Thymus (tissue), 11 donors: ENCODE measurements at regions not wholly inside any gene's neighbourhood (a gene's known extent, or its start where the extent isn't known, plus 50 kb on each side); places are given as distances from the start of the nearest gene placed in this dataset.
A peak's percentile ranks its signal among the peaks of the same experiment; 100 is the strongest.

Experiments
- DNase-seq, 9 donors: peaks; one replicate each; pipeline ENCODE4 v3.0.0-alpha.2; 2013; ENCODE audit warnings: low spot score in 9 of 9, low read depth in 6 of 9, missing footprints in 1 of 9
- H3K27ac ChIP-seq, 2 donors: one replicate each; pipeline ENCODE4 v1.5.1; 2013; ENCODE audit warnings: control low read depth in 1 of 2, low read depth in 1 of 2, low read length in 1 of 2, mild to moderate bottlenecking in 1 of 2, moderate library complexity in 1 of 2
- H3K27me3 ChIP-seq, 2 donors: one replicate each; pipeline ENCODE4 v1.5.1; 2013; ENCODE audit warnings: low read length in 1 of 2; ENCODE audit not compliant: control insufficient read depth in 2 of 2, insufficient read depth in 1 of 2
- H3K36me3 ChIP-seq, 2 donors: one replicate each; pipeline ENCODE4 v1.5.1; 2013; ENCODE audit warnings: low read length in 1 of 2, mild to moderate bottlenecking in 1 of 2, moderate library complexity in 1 of 2; ENCODE audit not compliant: control insufficient read depth in 2 of 2, insufficient read depth in 2 of 2
- H3K4me1 ChIP-seq, 2 donors: one replicate each; pipeline ENCODE4 v1.5.1; 2013; ENCODE audit warnings: low read length in 2 of 2; ENCODE audit not compliant: control insufficient read depth in 2 of 2, insufficient read depth in 2 of 2
- H3K4me3 ChIP-seq, 2 donors: one replicate each; pipeline ENCODE4 v1.5.1; 2013; ENCODE audit warnings: low read length in 2 of 2, control low read depth in 1 of 2, mild to moderate bottlenecking in 1 of 2
- H3K9me3 ChIP-seq, 2 donors: one replicate each; pipeline ENCODE4 v1.5.1; 2013; ENCODE audit warnings: low read length in 1 of 2, mild to moderate bottlenecking in 1 of 2; ENCODE audit not compliant: control insufficient read depth in 2 of 2, insufficient read depth in 1 of 2
- WGBS: extraction: QIAGEN DNeasy Blood & Tissue Kit; methylation state at CpG from one replicate; pipeline ENCODE4 v1.1.7; 2013; 5-methylcytosine and 5-hydroxymethylcytosine counted together
- donor health status: healthy.

- no peak for DNase-seq
- no peak overlapping the region for H3K4me3 ChIP-seq
- no peaks in the 10 kb centered on the region for H3K4me1 ChIP-seq
- no peaks in the 10 kb centered on the region for H3K27me3 ChIP-seq
- no peak overlapping the region for H3K27ac ChIP-seq
- no peaks in the 10 kb centered on the region for H3K36me3 ChIP-seq
- no peaks in the 10 kb centered on the region for H3K9me3 ChIP-seq
- 98% methylated on average over 3 of the region's 3 CpGs for WGBS
Measured at GRCh38 chr9:93846349-93846748, 108.8 kb downstream of the BARX1 start.

DNA sequence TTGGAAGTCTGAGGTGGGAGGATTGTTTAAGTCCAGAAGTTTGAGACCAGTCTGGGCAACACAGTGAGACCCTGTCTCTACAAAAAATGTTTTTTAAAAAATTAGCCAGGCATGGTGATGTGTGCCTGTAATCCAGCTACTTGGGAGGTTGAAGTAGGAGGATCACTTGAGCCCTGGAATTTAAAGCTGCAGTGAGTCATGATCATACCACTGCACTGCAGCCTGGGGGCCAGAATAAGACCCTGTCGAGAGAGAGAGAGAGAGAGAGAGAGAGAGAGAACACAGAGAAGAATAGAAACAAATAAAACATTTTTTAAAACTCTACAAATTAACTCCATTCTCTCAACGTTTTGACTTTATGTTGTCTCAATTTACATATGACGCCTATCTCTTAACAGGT lies 111.8 kb downstream of the BARX1 start:
- H3K27me3 ChIP-seq: no peaks in the 10 kb centered on the region
- no peak overlapping the region for H3K4me3 ChIP-seq
- no peak for DNase-seq
- H3K4me1 ChIP-seq: no peaks in the 10 kb centered on the region
- H3K36me3 ChIP-seq: no peaks in the 10 kb centered on the region
- 69% methylated on average over 3 of the region's 3 CpGs for WGBS
- no peak overlapping the region for H3K27ac ChIP-seq
- H3K9me3 ChIP-seq: no peaks in the 10 kb centered on the region

DNA sequence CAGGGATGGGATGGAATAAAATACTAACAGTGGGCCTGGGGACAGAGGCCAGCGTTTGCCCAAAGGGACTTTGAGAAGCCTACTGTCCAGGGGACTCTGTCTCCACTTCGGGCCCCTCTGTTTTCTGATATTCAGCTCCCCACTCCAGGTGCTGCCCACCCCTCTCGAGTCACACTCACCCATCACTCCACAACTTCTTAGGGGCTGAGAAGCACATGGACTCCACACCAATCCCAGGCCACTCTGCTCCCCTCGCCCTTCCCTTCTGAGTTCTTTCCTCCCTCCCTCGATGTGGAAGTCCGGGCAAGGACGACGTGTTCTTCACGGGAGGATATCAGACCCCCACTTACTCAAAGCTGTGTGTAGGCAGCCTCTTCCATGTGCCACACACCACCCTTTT lies 124.5 kb downstream of the BARX1 start:
- 85% methylated on average over 9 of the region's 9 CpGs for WGBS
- DNase-seq: no peak

GRCh38 chr9:93830012-93830596 lies 125.1 kb downstream of the BARX1 start:
- Histone ChIP-seq H3K9me3 (no peaks in the 10 kb centered on the region), H3K27me3 (peaks cover 26 to 54% of the 10 kb centered on the region in 2 donors), H3K36me3 (no peaks in the 10 kb centered on the region), H3K27ac (no peak overlapping the region), H3K4me3 (no peak overlapping the region), H3K4me1 (no peaks in the 10 kb centered on the region)
- 88% methylated on average over 8 of the region's 8 CpGs for WGBS
- no peak for DNase-seq

More for the DNA sequence above, 124.5 kb downstream of the BARX1 start:
- H3K4me3 ChIP-seq: no peak overlapping the region
- H3K27ac ChIP-seq: no peak overlapping the region
- no peaks in the 10 kb centered on the region for H3K4me1 ChIP-seq
- peaks cover 26 to 49% of the 10 kb centered on the region in 2 donors for H3K27me3 ChIP-seq
- H3K36me3 ChIP-seq: no peaks in the 10 kb centered on the region
- H3K9me3 ChIP-seq: no peaks in the 10 kb centered on the region

DNA sequence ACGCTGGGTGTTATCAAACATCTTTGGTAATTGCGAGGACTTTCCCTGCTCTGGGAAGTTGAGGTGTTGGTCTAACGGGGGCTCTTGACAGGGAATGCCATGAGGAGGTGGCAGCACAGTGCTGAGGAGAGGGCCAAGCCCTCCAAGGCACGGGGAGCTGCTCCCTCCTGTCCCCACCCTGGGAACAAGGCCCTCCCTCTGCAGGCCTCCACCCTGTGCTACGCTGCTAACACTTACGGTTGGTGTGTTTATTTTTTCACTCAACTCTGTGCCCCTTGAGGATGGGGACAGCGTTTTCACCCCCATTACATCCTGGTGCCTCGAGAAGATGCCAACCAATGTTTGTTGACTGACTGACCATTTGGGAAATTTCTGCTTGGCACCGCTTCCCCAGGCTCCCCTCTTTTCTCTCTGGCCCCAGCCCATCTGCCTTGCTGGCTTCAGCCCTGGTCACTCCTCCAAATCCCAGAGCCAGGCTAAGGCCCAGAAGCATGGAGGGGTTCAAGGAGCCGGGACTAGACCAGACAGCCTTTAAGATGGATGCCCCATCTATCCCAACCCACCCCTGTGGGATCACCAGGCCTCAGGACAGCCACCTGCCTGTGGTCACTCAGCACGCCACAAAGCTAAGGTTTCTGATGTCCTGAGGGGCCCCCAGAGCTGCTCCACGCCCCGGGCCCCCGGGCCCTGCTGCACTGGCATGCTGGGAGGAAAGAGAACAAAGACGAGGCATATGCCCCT lies 125.7 kb downstream of the BARX1 start:
- Histone ChIP-seq H3K36me3 (no peaks in the 10 kb centered on the region), H3K9me3 (no peaks in the 10 kb centered on the region), H3K27ac (no peak overlapping the region), H3K4me1 (no peaks in the 10 kb centered on the region), H3K27me3 (peaks cover 26 to 57% of the 10 kb centered on the region in 2 donors), H3K4me3 (no peak overlapping the region)
- 88% methylated on average over 15 of the region's 15 CpGs for WGBS
- DNase-seq: no peak

- H3K4me1 ChIP-seq: no peaks in the 10 kb centered on the region
- no peak overlapping the region for H3K4me3 ChIP-seq
Measured at GRCh38 chr9:93828331-93829097, 126.6 kb downstream of the BARX1 start.

DNA sequence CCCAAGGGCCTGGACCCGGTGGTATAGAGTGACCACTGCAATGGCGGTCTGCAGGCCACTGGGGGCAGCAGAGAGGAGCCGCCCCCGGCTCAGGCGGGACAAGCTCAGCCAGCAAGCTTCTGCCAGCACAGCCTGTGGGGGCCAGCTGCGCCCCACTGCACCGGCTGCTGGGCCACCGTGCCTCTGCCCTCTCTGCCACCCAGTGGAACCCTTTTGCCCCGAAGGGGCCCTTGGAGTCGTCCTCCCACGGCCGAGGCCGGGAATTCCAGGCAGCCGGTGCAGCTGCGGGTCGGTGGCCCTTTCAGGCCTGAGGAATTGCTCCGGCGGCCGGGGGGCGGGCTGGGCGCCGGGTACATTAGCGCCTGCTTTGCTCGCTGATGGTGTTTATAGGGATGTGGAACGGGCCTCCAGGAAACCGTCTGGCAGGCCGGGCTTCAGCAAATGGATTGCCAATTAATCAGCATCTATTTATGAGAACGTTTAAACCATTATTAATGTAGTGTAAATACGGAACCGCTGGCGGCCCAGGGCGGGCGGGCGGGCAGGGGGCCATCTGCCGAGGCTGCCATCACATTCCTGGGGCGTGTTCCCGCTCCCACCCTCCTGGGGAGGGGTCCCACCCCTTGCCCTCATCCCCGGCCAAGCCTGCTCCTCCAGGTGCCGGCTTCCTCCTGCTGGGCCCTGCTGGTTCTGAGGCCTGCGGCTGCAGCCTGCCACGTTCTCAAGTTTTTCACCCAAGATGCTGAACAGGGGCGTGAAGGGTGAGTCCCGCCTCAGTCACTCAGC lies 127.4 kb downstream of the BARX1 start:
- H3K4me1 ChIP-seq: no peaks in the 10 kb centered on the region
- peak in 2 of 9 donors; percentile 8 to 13 for DNase-seq
- 17% methylated on average over 43 of the region's 43 CpGs for WGBS
- no peaks in the 10 kb centered on the region for H3K36me3 ChIP-seq
- H3K27ac ChIP-seq: no peak overlapping the region
- no peak overlapping the region for H3K4me3 ChIP-seq
- peaks cover 26 to 57% of the 10 kb centered on the region in 2 donors for H3K27me3 ChIP-seq
- no peaks in the 10 kb centered on the region for H3K9me3 ChIP-seq

More at GRCh38 chr9:93828331-93829097, 126.6 kb downstream of the BARX1 start:
- WGBS: 85% methylated on average over 13 of the region's 13 CpGs
- H3K36me3 ChIP-seq: no peaks in the 10 kb centered on the region
- DNase-seq: no peak
- H3K27me3 ChIP-seq: peaks cover 26 to 57% of the 10 kb centered on the region in 2 donors
- no peak overlapping the region for H3K27ac ChIP-seq
- no peaks in the 10 kb centered on the region for H3K9me3 ChIP-seq

- Histone ChIP-seq H3K9me3 (no peaks in the 10 kb centered on the region), H3K4me1 (no peaks in the 10 kb centered on the region), H3K36me3 (no peaks in the 10 kb centered on the region), H3K4me3 (no peak overlapping the region), H3K27me3 (peaks cover 26 to 57% of the 10 kb centered on the region in 2 donors), H3K27ac (no peak overlapping the region)
- 29% methylated on average over 20 of the region's 20 CpGs for WGBS
- no peak for DNase-seq
Measured at GRCh38 chr9:93826905-93827544, 128.1 kb downstream of the BARX1 start.
